Sigmoid colon (tissue), 4 donors: ENCODE measurements at regions not wholly inside any gene's neighbourhood (a gene's known extent, or its start where the extent isn't known, plus 50 kb on each side); places are given as distances from the start of the nearest gene placed in this dataset.

Source experiments
- EP300 ChIP-seq, 4 donors: sonication (generic); formaldehyde crosslinking; IDR thresholded peaks; one replicate each; pipeline ENCODE4 v1.6.1; 2017; ENCODE audit warnings: antibody characterized with exemption in 4 of 4
- POLR2A ChIP-seq, 2 donors: fragments of 450-650 bp; IDR thresholded peaks; one replicate each; pipeline ENCODE4 v1.6.1; 2016; ENCODE audit warnings: antibody characterized with exemption in 2 of 2, mild to moderate bottlenecking in 2 of 2, moderate library complexity in 2 of 2
- TF ChIP-seq, protein P1 (sequence below), 4 experiments: fragments of 450-650 bp in 3 of 4; fragments of 200-600 bp in 1 of 4; IDR thresholded peaks; one replicate each; pipeline ENCODE4 v1.5.1; 2016 to 2019; ENCODE audit warnings: antibody characterized with exemption in 4 of 4, mild to moderate bottlenecking in 3 of 4, moderate library complexity in 2 of 4

GRCh38 chr9:86783884-86784283 lies 163.4 kb downstream of the GAS1 start:
- TF ChIP-seq, protein P1, sequence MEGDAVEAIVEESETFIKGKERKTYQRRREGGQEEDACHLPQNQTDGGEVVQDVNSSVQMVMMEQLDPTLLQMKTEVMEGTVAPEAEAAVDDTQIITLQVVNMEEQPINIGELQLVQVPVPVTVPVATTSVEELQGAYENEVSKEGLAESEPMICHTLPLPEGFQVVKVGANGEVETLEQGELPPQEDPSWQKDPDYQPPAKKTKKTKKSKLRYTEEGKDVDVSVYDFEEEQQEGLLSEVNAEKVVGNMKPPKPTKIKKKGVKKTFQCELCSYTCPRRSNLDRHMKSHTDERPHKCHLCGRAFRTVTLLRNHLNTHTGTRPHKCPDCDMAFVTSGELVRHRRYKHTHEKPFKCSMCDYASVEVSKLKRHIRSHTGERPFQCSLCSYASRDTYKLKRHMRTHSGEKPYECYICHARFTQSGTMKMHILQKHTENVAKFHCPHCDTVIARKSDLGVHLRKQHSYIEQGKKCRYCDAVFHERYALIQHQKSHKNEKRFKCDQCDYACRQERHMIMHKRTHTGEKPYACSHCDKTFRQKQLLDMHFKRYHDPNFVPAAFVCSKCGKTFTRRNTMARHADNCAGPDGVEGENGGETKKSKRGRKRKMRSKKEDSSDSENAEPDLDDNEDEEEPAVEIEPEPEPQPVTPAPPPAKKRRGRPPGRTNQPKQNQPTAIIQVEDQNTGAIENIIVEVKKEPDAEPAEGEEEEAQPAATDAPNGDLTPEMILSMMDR (IDR thresholded peaks at IDR 0.05) = no peak
- TF ChIP-seq POLR2A (IDR thresholded peaks at IDR 0.05) = no peak
- TF ChIP-seq EP300 (IDR thresholded peaks at IDR 0.05) = no peak
